ENCODE measurements at regions not wholly inside any gene's neighbourhood (a gene's known extent, or its start where the extent isn't known, plus 50 kb on each side); places are given as distances from the start of the nearest gene placed in this dataset.
"Not testable (repeated sequence)": the region's sequence is repeated elsewhere in the genome, so short reads cannot be mapped to it uniquely, and the experiment has no call there.

DNA sequence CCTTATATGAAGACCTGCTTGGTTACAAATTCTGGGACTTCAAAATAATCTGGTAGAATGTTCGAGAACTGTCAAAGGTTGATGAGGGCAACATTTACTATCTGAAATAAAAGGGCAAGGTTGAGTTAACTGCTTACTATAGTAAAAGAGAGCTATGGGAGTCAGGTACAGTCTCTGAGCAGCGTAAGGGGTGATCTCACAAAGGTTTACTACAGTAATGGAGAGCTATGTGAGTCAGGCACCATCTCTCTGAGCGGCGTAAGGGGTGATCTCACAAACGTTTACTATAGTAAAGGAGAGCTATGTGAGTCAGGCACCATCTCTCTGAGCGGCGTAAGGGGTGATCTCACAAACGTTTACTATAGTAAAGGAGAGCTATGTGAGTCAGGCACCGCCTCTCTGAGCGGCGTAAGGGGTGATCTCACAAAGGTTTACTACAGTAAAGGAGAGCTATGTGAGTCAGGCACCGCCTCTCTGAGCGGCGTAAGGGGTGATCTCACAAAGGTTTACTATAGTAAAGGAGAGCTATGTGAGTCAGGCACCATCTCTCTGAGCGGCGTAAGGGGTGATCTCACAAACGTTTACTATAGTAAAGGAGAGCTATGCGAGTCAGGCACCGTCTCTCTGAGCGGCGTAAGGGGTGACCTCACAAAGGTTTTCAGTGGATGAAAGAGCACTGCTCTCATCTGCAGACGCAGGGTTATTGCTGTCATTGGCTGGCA, 439.6 kb upstream of the B3GAT1 start:
- not testable (repeated sequence) for TF ChIP-seq EZH2 (IDR thresholded peaks at IDR 0.05; ENCODE audit: borderline replicate concordance, low read length)
- TF ChIP-seq, protein P1, sequence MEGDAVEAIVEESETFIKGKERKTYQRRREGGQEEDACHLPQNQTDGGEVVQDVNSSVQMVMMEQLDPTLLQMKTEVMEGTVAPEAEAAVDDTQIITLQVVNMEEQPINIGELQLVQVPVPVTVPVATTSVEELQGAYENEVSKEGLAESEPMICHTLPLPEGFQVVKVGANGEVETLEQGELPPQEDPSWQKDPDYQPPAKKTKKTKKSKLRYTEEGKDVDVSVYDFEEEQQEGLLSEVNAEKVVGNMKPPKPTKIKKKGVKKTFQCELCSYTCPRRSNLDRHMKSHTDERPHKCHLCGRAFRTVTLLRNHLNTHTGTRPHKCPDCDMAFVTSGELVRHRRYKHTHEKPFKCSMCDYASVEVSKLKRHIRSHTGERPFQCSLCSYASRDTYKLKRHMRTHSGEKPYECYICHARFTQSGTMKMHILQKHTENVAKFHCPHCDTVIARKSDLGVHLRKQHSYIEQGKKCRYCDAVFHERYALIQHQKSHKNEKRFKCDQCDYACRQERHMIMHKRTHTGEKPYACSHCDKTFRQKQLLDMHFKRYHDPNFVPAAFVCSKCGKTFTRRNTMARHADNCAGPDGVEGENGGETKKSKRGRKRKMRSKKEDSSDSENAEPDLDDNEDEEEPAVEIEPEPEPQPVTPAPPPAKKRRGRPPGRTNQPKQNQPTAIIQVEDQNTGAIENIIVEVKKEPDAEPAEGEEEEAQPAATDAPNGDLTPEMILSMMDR (IDR thresholded peaks at IDR 0.05; ENCODE audit: low read length), result not testable (repeated sequence)

Data from OCI-LY1 (cell line).